ENCODE measurements at regions not wholly inside any gene's neighbourhood (a gene's known extent, or its start where the extent isn't known, plus 50 kb on each side); places are given as distances from the start of the nearest gene placed in this dataset.
"Not testable (repeated sequence)": the region's sequence is repeated elsewhere in the genome, so short reads cannot be mapped to it uniquely, and the experiment has no call there.

DNA sequence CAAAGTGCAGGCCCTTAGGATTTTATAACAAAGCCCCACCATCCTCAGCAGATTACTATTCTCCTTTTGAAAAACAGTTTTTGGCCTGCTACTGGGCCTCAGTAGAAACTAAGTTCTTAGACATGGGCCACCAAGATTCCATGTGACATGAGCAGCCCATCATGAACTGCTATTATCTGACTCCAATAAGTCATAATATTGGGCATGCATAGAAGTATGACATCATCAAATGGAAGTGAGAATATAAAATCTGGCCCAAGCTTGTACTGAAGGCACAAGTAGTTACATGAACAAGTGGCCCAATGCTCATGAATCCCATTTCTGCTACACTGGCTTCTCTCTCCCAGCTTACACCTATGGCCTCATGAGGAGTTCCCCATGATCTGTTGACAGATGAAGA, 404.8 kb downstream of the EPHA5 start:
- DNase-seq (ENCODE audit: extremely low read depth, low read depth, low spot score): no peak

DNA sequence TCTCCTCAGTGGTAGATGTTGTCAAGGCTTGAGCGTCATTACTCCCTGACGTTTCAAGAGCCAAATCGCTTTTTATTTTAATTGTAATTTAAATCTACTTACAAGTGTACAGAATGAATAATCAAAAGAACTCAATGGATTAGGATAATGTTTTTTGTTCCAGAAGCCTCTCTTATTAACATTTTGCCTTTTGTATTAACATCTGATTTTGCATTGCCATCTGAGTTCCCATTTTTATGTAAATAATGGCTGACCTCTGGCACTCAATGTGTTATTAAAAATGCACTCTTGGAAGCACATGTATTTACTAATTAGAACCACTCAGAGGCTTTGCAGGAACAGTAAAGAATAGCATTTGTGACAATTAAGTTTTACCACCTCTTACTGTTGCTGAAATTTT, 411.0 kb downstream of the EPHA5 start:
- DNase-seq (ENCODE audit: extremely low read depth, low read depth, low spot score): no peak

GRCh38 chr4:65250916-65251315, 419.4 kb downstream of the EPHA5 start:
- no peak for DNase-seq (ENCODE audit: extremely low read depth, low read depth, low spot score)

DNA sequence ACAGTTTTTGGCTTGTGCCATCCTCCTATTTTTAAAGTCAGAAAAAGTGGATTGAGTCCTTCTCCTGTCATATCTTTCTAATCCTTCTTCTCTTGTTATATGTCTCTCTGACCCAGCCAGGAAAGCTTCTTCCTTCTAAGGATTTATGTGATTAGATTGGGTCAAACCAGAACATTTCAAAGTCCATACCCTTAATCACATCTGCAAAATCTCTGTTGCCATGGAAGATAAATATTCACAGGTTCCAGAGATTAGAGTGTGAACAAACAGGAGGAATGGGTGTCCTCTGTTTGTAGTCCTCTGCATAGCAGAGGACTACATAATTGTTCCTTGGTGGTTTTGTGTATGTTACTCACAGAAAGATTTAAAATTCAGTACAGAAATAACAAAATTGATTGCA, 421.2 kb downstream of the EPHA5 start:
- DNase-seq (ENCODE audit: extremely low read depth, low read depth, low spot score): no peak

GRCh38 chr4:65242156-65242846, 428.0 kb downstream of the EPHA5 start:
- no peak for DNase-seq (ENCODE audit: extremely low read depth, low read depth, low spot score)

DNA sequence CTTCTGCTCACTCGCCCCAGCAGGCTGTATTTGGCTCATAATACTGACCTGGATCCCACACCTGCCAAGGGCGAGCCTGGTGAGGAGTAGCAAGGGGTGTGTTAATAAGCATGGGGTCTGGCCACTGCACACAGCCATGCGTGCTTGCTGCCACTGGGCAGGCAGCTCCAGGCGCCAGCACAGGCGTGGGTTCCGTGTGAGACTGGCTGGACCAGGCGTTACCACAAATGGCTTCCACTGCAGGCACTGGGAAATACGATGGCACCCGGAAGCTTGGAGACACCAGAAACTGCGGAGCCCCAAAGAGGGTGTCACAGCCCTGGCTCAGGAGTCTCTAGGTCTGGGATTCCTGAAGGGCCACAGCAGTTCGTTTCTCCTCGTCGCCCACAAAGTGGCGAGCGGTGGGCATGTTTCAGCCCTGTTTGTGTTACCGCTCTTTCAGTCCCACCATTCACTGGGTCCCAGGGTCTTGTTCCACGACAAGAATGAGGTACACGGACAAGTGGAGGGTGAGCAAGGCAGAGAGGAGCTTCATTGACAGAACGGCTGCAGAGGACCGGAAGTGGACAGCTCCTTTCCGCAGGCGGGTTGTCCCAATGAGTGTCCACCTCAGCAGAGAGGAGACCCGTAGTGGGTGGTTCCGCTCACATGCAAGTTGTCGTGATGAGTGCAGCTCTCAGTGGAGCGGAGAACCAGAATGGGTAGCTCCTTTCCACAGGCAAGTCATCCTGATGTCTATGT, 428.9 kb downstream of the EPHA5 start:
- no peak for DNase-seq (ENCODE audit: extremely low read depth, low read depth, low spot score)

DNA sequence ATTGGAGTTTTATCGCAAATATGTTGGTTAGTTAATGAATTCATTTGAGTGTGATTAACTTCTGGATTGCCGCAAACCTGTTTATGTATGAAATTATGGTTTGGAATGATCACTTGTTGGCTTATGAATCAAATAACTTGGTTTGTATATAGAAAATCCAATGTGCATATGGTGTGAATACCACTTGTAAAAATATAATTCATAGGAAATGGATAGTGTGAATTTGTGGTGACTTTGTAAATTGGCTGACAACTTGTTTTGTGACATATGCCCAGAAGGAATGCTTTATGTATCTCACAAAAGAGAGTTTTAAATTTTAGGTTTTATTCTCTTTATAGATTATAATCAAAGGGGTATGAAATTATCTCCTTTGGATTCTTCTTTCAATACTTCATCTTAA, 436.2 kb downstream of the EPHA5 start:
- no peak for DNase-seq (ENCODE audit: extremely low read depth, low read depth, low spot score)

GRCh38 chr4:65227628-65228027, 442.7 kb downstream of the EPHA5 start:
- no peak for DNase-seq (ENCODE audit: extremely low read depth, low read depth, low spot score)

DNA sequence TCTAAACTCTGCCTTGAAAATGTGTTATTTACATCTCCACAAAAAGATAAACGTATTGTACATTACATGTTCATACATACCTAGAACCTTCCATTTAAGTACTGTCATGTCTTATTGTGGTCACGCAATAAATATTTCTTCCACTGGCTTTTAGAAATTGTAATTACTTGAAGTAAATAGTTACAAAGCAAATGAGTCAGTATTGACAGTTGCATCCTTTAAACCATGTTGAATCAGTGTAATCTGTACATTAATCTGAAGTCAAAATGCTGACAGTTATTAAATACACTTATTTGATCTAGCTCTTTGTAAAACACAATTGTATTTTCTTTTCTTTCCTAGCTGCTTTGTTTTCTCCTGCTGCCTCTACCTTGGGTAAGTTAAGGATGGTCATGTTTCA, 446.7 kb downstream of the EPHA5 start:
- no peak for DNase-seq (ENCODE audit: extremely low read depth, low read depth, low spot score)

- not testable (repeated sequence) for DNase-seq (ENCODE audit: extremely low read depth, low read depth, low spot score)
Measured at GRCh38 chr4:65223074-65223473, 447.2 kb downstream of the EPHA5 start.

GRCh38 chr4:65217179-65217578, 453.1 kb downstream of the EPHA5 start:
- no peak for DNase-seq (ENCODE audit: extremely low read depth, low read depth, low spot score)

DNA sequence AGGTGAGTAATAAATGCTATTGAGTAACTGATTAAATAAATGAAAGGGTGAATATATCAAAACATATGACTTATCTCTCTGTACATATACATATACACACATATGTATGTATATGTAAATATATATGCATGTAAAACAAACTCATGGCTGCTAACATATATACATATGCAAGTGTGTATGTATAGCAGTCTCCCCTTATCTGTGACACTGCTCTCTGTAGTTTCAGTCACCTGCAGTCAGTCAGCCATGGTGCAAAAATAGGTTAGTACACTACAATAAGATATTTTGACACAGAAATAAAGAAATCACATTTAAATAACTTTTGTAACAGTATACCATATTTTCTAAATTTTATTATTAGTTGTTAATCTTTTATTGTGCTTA, 467.4 kb downstream of the EPHA5 start:
- DNase-seq (ENCODE audit: extremely low read depth, low read depth, low spot score): no peak

DNA sequence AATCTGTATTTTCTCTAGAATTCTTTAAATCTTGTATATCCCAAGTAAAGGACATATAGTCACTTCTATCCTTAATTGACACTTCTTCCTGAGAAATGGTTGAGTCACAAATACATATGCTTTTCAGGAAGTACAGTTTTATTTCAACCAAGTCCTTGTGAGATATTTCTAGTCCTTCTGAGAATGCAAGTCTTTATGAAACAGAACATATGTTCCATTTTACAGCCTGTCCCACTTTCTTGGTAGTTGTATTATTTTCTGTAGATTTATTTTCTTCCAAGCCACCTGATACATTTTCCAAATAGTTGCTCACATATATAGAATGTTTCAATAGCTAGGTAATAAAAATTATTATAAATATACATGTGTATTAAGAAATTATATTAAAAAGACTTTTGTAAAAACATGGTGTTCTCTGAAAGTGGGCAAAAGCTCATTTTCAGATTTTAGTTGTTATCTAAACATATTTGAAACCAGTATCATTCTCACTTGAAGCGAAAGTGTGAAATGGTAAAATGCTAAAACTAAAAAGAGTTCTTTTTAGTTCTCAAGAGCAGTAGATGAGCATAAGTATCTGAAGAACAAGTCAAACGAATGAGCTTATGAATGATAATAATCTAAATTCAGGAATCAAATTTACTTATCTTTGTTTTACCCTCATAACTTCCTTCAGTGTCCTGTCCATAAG, 468.0 kb downstream of the EPHA5 start:
- no peak for DNase-seq (ENCODE audit: extremely low read depth, low read depth, low spot score)

DNA sequence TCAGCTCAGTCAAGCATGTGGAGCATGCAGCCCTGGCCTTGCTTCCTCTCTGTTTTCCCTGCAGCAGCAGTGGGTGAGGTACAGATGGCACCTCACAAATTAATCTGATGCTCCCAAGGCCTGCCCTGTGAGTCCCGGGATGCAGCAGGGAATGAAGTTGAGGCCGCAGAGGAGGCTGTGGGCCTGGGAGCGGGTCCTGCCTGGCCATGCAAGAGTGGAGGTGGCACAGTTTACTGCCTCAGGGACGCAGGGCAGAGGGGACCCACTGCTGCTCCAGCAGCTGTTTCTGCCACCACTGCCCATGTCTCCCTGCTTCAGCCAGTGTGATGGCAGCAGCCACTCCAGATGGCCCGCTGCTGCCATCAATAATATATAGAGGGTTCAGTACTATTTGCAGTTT, 474.6 kb downstream of the EPHA5 start:
- no peak for DNase-seq (ENCODE audit: extremely low read depth, low read depth, low spot score)

DNA sequence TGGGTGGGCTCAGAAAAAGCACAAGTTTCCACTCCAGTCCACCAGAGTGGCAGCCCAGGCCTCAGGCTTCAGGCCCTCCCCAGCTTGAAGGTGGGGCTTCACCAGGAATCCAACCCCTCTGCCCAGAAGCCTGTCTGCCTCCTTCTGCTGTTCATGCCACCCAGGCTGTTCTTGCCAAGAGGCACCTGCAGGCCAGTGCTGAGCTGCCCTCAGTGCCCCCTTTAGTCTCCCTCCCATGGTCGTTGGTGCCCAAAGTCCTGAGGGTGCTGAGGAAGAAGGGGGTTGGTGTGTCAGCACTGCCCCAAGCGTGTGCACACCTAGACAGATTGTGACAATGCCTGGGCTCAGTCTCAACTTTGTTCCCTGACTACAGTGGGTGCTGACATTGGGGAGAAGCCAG, 475.3 kb downstream of the EPHA5 start:
- no peak for DNase-seq (ENCODE audit: extremely low read depth, low read depth, low spot score)

DNA sequence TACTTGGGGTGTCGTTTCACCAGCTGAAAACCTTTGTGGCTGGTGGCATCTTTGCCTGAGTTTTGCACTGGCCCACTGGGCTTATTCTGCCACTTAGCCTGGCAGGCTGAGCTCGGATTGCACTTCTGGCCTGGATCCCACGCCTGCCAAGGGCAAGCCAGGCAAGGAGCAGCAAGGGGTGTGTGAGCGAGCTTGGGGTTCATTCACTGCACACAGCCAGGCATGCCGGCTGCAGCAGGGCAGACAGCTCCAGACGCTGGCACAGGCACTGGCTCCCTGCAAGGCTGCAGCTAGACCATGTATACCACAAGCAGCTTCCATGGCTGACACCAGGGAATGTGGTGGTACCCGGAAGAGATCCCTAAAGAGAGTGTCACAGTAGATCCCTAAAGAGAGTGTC, 476.3 kb downstream of the EPHA5 start:
- no peak for DNase-seq (ENCODE audit: extremely low read depth, low read depth, low spot score)

DNA sequence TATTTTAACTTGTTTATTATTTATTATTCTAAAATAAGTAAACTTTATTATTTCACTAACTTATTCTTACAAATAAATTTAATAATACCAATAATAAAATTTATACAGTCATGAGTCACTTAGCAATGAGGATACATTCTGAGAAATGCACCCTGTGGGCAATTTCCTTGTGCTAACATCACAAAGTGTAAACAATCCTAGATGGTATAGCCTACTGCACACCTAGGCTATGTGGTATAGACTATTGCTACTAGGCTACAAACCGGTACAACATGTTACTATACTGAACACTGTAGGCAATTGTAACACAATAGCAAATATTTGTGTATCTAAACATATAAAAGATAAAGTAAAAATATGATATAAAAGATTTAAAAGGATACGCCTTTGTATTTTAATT, 479.5 kb downstream of the EPHA5 start:
- DNase-seq (ENCODE audit: extremely low read depth, low read depth, low spot score): no peak

DNA sequence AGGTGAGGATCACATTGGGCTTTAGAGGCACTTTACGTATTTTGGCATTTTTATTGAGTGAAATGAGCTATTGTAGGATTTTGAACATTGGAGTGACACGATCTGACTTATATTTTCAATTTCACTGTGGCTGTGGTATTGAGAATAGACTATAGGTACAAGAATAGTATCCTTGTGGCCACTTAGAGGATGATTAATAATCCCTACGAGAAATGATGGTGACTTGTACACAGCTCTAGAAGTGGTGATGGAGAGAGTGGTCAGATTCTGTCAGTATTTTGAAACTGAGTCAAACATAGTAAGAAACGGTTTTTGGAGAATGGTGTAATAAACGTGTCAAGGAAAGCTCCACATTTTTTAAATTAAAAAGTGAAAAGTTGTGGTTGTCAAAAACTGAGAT, 494.7 kb downstream of the EPHA5 start:
- no peak for DNase-seq (ENCODE audit: extremely low read depth, low read depth, low spot score)

DNA sequence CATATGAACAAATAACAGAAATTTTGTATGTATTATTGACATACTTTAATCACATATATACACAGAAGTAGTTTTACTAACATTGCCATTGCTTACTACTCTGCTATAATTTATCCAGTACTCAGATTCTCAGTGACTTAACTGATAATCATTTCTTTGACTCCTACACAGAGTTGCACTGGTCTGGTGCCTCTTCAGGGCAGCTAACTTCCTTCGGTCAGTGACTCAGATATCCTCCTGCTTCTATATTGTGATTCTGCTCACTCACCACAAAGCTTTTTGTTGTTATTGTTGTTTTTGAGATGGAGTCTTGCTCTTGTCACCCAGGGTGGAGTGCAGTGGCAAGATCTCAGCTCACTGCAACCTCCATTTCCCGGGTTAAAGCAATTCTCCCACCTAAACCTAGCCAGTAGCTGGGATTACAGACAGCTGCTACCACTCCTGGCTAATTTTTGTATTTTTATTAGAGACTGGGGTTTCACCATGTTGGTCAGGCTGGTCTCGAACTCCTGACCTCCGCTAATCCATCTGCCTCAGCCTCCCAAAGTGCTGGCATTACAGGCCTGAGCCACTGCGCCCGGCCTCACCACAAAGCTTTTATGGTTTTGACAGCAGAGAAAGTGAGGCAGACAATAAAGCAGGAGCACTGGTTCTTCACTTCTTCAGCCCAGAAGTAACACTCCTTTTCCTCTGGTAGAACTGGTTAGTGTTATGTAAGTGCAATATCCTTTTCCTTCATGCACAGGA, 499.3 kb downstream of the EPHA5 start:
- DNase-seq (ENCODE audit: extremely low read depth, low read depth, low spot score): no peak

- no peak for DNase-seq (ENCODE audit: extremely low read depth, low read depth, low spot score)
Measured at GRCh38 chr4:65167719-65168118, 502.6 kb downstream of the EPHA5 start.

DNA sequence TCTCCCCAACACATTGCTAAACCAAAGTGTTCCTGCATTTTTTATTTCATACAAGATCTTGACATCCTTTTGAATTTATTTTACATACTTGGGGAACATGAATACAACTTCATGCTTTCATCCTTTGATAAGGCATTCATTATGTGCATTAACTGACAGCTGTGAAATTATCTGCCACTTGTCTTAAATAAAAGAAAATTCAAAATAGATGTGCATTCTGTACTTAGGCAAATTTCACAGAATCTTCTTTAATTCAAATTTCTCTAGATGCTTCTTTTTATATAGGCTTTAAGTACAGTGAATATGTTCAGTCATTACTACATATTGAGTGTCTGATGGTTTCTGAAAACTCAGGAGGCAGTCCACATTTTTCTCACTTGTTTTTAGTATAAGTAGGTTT, 518.1 kb downstream of the EPHA5 start:
- no peak for DNase-seq (ENCODE audit: extremely low read depth, low read depth, low spot score)
